Cortex of kidney (tissue), 1 donor: ENCODE measurements at regions not wholly inside any gene's neighbourhood (a gene's known extent, or its start where the extent isn't known, plus 50 kb on each side); places are given as distances from the start of the nearest gene placed in this dataset.
"Not testable (repeated sequence)": the region's sequence is repeated elsewhere in the genome, so short reads cannot be mapped to it uniquely, and the experiment has no call there.

Source experiments
- DNase-seq: peaks from one replicate; lab custom pipeline; 2025; lab: John Stamatoyannopoulos, UW

DNA sequence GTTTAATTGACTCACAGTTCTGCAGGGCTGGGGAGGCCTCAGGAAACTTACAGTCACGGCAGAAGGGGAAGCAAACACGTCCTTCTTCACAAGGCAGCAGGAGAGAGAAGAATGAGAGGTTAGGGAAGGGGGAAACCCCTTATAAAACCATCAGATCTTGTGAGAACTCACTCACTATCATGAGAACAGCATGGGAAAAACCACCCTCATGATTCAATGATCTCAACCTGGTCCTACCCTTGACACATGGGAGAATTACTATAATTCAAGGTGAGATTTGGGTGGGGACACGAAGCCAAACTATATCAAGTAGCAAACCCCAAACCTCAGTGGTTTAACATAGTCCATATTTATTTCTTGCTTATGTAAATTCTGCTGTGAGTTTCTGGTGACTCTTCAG, 252.0 kb upstream of the USP25 start:
- not testable (repeated sequence) for DNase-seq

DNA sequence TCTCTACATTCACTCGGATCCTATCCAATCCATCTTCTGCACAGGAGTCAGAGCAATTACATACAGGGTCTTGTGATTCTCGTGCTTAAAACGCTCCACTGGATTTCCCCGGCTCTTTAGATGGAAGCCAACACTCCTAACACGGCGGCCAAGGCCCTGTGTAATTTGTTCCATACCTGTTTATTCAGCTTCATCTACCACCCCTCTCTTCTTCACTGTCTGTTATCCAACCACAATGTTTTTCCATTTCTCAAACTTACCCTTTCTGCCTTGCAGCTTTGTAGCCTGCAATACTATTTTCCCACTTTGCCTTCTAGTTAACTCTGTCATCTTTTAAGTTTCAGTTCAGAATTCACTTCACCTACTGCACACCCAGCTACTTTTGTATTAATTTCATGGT, 249.6 kb upstream of the USP25 start:
- DNase-seq: no peak

DNA sequence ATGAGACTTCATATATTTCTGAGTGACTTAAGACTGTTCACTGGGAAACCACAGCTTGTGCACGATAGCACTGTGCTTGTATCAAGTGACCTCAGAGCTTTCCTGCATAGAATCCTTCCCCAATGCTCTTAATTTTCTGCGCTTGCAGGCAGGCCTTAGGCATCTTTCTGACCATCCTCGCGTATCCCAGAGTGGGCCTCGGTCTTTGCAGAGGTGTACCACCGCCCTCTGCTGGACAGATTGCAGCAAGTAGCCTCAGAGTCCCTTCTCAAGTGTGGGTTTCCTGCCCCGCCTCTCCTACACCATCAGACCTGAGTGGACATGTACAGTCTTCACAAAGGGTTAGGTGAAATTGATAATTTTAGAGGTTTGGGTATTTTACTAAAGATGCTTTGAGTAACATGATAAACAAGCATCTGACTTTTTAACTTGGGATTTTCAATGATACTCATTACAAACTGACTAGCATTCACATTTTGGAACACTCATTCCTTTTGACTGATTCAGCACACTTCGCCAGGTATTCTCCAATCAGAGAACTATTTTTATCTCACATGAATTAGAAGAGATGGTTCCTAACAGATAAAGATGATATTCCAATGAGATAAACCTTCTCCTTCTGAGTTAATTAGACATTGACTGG, 246.5 kb upstream of the USP25 start:
- DNase-seq: no peak

DNA sequence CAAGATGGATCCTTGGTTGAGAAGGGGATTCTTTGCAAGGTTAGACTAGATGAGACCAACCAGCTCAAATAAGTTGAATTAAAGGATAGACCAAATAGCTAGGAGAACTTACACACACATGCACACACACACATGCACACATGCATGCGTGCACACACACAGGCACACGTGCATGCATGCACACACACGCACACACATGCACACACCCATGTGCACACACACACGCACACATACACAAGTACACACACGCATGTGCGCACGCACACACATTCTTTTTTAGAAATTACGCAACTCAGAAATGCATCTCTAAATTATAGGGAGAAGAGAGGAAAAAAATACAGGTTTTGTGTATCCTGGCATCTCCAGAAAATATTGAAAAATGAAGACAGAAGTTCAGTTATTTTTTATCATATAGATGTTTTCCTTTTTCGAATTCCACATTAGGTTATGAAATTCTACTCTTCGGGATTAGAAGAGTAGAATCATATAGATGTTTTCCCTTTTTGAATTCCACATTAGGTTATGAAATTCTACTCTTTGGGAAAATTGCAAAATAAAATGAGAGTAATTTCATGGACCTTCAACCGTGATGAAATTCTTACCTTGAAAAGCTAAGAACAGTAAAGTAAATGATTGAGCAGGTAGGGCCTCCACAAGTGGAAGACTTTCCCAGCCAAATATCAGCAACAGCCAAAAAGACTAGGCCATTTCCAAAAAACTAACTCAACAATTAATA, 243.2 kb upstream of the USP25 start:
- DNase-seq: no peak

DNA sequence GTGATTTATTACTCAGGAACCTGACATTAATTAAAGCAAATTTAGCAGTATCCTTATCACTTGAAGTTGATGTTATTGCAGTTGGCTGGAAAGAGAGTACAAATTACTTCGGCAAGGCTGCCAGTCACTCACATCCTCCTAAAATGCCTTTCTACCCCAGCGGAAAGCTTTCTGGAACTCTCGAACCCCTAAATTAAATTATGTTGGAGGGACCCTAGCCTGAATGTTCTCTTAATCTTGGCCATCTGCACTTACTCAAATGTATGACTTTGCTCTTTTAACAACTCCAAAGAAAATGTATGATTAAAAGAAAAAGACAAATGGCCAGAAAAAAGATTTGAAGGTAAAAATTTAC, 242.6 kb upstream of the USP25 start:
- DNase-seq: no peak

DNA sequence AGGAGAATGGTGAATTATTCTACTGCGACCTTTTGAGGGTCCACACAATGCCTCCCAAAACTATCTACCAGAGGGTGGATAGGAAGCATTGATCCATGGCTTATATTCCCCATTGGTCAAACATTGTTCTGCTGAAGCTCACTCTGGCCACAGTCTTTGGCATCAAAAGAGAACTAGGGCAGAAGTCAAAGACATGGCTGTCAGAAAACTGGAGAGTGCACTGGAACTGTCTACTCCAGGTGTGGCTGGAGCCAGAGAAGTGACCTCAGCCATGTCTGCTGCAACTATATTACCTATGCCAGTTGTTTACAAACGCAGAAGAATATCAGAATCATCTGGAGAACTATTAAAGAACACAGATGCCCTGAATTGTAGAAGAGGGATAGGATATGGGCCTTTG, 238.7 kb upstream of the USP25 start:
- no peak for DNase-seq

DNA sequence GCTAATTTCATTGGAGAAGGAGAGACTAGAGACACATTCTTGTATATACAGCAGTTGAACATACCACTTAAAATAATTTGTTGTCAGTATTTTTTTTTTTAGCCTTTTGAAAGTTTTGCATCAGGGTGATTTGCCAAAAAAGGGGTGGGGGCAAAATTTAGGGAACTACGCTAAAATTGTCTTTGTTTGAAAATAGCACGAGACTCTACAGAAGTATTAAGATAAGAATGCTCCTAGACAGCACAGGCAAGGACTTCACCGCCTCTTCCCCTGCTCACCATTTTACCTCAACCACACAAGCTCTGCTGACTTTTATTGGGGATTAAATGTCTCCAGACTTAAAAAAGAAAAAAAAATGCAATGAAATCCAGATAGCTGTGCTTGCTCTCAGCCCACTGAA, 236.1 kb upstream of the USP25 start:
- DNase-seq: no peak

DNA sequence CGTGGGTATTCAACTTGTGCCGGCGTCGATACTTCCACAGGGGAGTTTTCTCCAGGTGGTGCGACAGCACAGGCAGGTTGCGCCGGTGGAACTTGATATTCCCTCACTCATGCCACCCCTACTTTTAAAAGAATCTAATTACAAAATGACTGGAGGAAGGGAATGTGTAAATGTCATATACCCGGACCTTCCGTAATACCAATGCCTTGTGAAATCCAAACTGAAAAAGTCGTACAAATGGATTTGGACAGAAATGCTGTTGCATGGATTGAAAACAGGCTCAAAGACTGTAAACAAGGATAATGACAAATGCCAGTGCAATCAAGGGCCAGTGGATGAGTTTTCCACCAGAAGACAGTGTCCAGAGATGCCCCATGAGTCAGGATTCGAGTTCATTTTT, 235.3 kb upstream of the USP25 start:
- no peak for DNase-seq

DNA sequence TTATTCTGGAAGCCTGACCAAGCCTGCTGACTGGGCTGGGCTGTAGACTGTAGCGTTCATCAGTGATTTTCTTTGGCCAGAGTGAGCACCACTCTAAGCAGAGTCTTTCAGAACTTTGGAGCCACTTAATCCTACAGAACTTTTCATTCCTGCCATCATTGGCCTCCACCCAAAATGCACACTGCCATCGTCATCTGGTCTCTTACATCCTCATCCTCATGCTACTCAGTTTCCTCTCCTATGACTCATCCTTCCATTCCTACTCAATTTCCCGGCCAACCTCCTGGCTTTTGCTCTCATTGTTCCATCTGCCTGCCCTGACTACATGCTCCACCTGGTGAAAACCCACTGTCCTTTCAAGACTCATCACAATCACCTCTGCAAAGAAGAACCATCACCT, 233.8 kb upstream of the USP25 start:
- DNase-seq: no peak

DNA sequence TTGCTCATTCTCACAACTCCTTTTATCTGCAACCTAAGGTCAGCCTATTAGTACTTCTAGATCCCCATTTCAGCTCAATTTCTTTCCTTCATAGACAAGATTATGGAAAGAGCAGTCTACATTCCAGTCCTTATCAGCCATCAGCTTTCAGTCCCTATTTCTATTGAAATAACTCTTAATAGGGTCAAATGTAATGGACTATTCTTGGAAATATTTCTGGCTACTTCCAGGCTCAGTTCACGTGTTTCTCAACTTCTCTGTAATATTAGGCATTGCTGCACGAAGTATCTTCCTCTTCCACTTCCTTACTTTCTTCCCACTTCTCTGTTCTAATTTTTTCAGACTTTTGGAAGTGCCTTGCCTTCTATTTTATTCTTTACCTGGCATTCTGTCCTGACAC, 232.9 kb upstream of the USP25 start:
- DNase-seq: no peak

DNA sequence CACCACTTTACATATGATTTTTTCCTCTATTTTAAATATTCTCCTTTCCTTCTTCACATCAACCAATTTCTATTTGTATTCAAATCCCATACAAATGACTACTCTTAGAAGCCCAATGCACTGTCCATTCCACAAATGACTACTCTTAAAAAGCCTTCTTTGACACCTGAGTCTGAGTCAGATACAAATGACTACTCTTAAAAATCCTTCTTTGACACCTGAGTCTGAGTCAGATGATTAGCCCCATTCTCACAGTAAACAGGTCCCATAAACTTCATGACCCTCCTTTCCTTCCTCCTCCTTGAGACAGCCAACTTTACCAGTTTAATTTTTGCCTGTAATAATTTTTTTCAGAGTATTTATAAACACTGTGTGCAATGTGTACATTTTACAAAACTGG, 231.3 kb upstream of the USP25 start:
- DNase-seq: no peak

DNA sequence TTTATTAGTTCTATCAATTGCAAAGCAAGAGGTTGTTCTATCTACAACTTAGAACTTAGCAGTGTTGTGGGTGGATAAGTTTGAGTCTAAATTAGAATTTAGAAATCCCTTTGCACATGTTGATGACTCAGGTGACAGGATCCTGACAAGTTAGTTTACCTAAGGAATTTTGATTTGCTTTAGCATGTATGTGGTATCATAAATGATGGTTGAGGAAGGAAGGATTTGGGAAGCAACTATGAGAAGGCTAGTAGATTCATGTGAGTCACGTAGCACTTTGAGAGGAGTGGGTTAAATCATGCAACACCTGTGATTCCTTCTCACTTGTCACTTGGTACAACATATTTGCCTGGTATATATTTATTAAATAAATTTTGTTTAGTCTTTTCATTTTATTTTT, 223.7 kb upstream of the USP25 start:
- DNase-seq: no peak

DNA sequence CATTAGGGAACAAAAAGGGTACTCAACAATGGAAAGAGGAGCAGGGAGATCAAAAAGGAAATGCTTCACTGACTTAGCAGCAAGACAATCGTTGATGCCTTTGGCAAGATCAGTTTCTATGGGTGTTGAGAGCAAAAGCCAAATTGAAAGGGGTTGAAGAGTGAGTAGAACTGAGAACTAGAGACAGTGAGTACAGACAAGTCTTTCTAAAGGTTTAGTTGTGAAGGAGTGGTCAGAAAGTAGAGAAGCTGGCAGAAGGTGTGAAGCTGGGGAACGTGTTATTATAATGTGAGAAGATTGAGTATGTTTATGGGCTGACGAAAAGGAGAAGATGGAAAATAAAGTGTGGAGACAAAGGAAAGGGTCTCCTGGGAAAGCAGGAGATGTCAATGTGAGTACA, 221.2 kb upstream of the USP25 start:
- no peak for DNase-seq

DNA sequence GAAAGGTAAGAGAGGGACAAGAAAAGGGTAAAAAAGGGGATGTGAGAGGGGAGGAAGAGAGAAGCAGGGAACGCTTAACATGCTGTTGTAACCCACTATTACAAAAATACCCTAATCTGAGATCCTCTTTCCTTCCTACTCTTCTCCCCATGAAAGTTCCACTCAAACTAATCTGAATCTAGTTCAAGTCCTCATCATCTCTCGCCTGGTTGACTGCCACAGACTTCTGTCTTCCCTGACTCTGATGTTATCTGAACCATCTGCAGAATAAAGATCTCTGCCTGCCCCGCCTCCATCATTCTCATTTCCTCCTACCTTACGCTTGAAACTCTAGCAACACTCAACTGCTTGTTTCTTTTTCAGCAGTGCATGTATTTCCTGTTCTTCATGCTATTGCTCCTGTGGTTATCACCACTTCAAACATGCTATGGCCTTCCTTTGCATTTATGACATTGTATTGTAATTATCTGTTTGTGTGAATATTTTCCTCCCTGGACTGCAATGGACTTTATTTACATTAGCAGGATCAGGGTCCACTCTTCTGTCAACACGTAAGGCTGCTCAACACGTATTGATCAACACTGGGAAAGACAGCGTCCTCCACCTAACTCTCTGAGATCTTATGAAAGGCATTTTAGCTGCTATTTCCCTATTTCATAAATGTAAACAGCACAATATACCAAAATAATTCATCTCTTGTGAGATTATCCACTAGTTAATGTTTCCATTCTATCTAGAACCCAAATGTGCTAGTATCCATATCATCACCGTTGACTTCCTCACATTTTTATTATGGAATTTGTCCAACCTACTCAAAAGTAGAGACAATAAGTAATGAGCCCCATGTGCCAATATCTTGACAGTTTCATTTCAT, 215.5 kb upstream of the USP25 start:
- no peak for DNase-seq

DNA sequence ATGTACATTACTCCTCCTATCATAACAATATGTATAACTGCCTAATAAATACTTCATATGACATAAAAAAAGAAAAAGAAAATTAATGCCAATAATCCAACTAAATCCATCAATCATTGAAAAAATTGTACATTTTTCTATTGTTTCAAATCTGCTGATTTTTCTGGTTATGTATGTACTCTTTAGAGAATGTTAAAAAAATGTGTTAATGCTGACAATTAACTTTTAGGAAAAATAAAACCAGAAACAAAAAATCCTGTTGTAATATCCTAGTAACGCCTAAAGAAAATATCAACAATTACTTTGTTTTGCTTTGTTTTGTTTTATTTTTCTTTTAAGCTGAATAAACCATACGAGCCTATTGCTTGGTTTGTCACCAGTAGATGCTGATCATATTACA, 213.9 kb upstream of the USP25 start:
- DNase-seq: no peak

DNA sequence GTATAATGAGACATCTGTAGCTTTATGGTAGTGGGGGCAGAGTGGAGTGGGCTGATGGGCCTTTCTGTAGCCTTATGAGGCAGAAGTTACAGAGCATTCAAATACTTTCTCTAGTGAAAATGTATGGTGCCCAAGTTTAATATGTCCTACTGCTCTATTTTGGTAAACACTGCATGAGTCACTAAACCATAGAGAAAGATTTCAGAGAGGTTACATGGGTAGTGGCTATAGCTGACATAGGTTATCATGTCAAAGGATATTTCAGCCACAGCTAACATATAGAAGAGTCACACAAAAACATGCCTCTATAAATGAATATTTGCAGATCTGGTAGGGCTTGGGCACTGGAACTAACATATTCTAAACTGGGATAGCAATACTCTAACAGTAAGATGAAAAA, 212.4 kb upstream of the USP25 start:
- no peak for DNase-seq

DNA sequence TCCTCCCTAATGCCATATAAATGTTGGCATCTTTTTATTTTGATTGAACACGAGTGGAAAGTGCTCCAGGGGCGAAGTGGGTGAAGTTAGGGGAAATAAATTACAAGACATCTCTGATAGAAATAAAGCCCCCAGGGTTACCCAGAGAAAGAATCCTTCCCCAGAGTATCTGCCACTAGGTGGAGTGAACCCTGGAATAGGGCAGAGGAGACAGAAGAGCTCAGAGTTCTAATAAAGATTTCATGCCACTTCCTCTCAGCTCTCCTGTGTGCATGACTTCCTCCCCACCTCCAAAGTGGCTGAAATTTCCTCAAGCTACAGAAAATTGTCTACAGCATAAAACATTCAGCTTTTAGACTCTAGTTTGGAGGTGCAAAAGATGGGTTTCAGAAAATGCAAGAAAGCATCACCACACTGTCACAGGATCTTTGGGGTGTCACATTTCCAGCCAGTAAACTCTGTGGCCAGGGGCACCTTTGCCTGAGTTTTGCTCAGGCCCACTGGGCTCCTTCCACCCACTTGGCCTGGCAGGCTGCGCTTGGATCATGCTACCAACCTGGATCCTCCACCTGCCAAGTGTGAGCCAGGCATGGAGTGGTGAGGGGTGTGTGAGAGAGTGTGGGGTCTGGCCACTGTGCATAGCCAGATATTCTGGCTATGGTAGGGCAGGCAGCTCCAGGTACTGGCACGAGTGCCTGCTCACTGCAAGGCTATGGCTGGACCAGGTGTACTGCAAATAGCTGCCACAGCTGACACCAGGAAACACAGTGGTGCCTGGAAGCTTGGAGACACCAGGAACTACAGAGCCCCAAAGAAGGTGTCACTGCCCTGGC, 208.8 kb upstream of the USP25 start:
- DNase-seq: no peak

DNA sequence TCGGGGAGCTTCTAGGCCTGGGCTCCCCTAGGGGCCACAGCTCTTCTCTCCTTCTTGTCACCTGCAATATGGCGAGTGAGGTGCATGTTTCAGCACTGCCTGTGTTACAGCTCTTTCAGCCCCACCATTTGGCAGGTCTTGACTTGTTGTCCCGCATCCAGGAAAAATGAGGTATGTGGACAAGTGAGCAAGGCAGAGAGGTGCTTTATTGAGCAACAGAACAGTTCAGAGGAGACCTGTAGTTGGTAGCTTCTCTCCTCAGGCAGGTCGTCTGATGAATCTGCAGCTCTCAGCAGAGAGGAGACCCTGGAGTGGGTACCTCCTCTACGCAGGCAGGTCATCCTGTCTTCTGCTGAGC, 208.2 kb upstream of the USP25 start:
- no peak for DNase-seq

DNA sequence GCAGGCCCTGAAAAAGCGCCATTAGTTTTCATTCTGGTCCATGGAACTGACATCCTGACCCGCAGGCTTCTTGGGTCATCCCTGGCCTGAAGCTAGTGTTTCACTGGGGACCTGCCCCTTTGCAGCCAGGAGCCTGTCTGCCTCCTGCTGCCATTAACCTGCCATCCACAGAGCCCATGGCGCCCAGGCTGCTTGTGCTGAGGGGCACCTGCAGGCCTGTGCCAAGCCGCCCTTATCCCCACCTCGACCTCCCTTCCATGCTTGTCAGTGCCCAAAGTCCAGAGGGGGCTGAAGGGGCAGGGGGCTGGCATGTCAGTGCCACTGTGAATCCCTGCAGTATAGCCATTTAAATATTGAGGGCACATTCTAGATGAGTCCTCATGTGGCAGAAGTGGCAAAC, 207.6 kb upstream of the USP25 start:
- no peak for DNase-seq

DNA sequence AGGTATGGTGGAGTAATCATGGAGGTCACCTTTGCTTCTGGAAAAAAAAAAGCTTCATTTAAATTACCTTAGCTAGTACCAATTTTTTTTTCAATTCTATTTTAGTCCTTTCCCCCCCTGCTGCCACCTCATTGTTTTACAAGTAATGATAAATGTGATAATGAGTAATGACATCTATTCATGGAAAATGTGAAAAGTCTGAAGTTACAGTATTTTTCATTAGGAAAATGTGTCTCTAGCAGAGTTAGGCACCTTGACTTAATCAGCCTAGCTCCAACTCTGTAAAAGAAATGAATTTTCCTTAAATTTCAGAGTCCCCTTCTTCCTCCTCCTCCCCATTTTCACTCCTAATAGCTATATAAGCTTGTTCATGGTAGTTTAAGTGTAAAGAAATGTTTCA, 204.9 kb upstream of the USP25 start:
- no peak for DNase-seq

DNA sequence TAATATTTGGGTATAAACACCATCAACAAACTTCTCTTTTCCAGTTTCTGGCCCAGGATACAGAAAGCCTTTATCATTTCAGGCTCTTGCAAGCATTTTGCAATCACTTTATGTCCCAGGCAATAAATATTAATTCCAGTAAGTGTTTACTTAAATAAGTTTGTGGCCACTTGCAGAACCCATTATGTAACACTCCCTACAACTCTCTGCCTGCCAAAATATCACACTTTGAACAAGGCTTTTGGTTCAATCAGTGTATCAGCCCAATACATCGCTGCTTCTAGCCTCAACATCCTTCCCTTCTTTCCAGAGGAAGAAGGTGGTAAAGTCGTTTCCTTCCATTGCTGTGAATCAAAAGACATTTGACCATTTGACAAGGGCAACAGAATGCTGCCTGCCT, 203.0 kb upstream of the USP25 start:
- DNase-seq: no peak

DNA sequence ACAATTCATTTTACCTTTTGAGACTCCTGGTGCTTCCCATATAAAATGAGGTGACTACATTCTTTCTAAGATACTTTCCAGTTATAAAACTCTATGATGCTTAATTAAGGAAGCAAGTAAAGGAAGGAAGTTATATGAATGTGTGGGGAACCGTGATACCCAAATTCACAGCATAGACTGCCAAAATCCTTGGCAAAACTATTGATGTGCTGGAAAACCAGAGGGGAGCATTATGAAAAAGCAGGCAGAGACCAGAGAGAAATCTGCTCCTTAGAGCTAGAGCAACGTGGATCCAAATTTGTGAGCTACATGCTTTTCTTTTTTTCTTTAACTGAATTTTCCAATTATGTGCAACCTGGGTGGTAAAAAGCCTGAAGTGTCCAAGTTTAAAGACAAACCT, 201.4 kb upstream of the USP25 start:
- DNase-seq: no peak
